ENCODE measurements at regions not wholly inside any gene's neighbourhood (a gene's known extent, or its start where the extent isn't known, plus 50 kb on each side); places are given as distances from the start of the nearest gene placed in this dataset.

- TF ChIP-seq POLR2A (IDR thresholded peaks at IDR 0.05; ENCODE audit: low read length) (no peak), GATA1 (IDR thresholded peaks at IDR 0.05; ENCODE audit: low read depth, low read length) (no peak)
Observed at GRCh38 chr6:159380114-159380513, 210.9 kb downstream of the FNDC1 start.
